Psoas muscle (tissue), 7 donors: ENCODE measurements at regions not wholly inside any gene's neighbourhood (a gene's known extent, or its start where the extent isn't known, plus 50 kb on each side); places are given as distances from the start of the nearest gene placed in this dataset.

Experiments used
- ATAC-seq, 4 donors: fragments of 200-7000 bp; cut with Tn5 transposase; one replicate each; pipeline ENCODE4 v1.9.1; 2020; ENCODE audit warnings: moderate library complexity in 3 of 4, mild to moderate bottlenecking in 2 of 4
- DNase-seq, 2 donors: peaks; one replicate each; pipeline ENCODE4 v3.0.0-alpha.2; 2020
- H3K27ac ChIP-seq: fragments of 200-600 bp; one replicate; pipeline ENCODE4 v1.8.0; 2022
- H3K27me3 ChIP-seq, 3 donors: fragments of 200-600 bp in 1 of 3; one replicate each; pipeline versions ENCODE4 v1.6.1 to v1.8.0; 2013 to 2022; ENCODE audit warnings: low read length in 2 of 3, mild to moderate bottlenecking in 2 of 3, moderate library complexity in 1 of 3; ENCODE audit not compliant: insufficient read depth in 3 of 3
- H3K36me3 ChIP-seq, 2 donors: fragments of 200-600 bp in 1 of 2; one replicate each; pipeline versions ENCODE4 v1.6.1 to v1.8.0; 2013 to 2022; ENCODE audit warnings: low read depth in 1 of 2, mild to moderate bottlenecking in 1 of 2, moderate library complexity in 1 of 2; ENCODE audit not compliant: insufficient read depth in 1 of 2
- H3K4me1 ChIP-seq: fragments of 200-600 bp; one replicate; pipeline ENCODE4 v1.8.0; 2022
- H3K4me3 ChIP-seq: fragments of 200-600 bp; one replicate; pipeline ENCODE4 v1.8.0; 2022; ENCODE audit warnings: mild to moderate bottlenecking
- H3K9me3 ChIP-seq: fragments of 200-600 bp; one replicate; pipeline ENCODE4 v1.8.0; 2022
- CTCF ChIP-seq: fragments of 200-600 bp; IDR thresholded peaks from one replicate; pipeline ENCODE4 v1.8.0; 2022; ENCODE audit warnings: antibody characterized with exemption
- WGBS, 3 donors: extraction: QIAGEN DNeasy Blood & Tissue Kit; methylation state at CpG; one replicate each; pipeline versions ENCODE4 v1.1.6 to v1.1.7; 2013; 5-methylcytosine and 5-hydroxymethylcytosine counted together
- intact Hi-C, 2 donors: fragments of 100-400 bp; cut with DNase I; formaldehyde crosslinking; loops; one replicate each; pipeline versions ENCODE4 v1.11.0 to v1.14.2; 2022
- donor health status: healthy with polysubstance abuse.
- donor health status: DM: no; HTN: no; CAD: no; lungs with moderate emphysema.
- donor health status: Bipolar disorder and iron deficiency.
- donor health status: healthy.
- donor health status: DM: yes; HTN: yes; CAD: no.
- donor health status: DM: no; HTN: no; CAD: no.
- donor health status: DM: yes; HTN: yes; CAD: no.

GRCh38 chr12:92362126-92362525, 216.5 kb upstream of the BTG1 start:
- Histone ChIP-seq H3K4me3 (no peak overlapping the region), H3K4me1 (no peaks in the 10 kb centered on the region), H3K27me3 (no peaks in the 10 kb centered on the region), H3K36me3 (no peaks in the 10 kb centered on the region), H3K9me3 (no peaks in the 10 kb centered on the region), H3K27ac (no peak overlapping the region)
- TF ChIP-seq CTCF = no peak
- intact Hi-C loops = no loop called here
- ATAC-seq (no peak), DNase-seq (no peak)
- 41 to 42% (median 41%) methylated on average over 6 of the region's 6 CpGs for WGBS, 3 donors

- Histone ChIP-seq H3K36me3 (no peaks in the 10 kb centered on the region), H3K27me3 (no peaks in the 10 kb centered on the region), H3K27ac (no peak overlapping the region), H3K9me3 (no peaks in the 10 kb centered on the region), H3K4me1 (no peaks in the 10 kb centered on the region), H3K4me3 (no peak overlapping the region)
- DNase-seq (no peak), ATAC-seq (no peak)
- TF ChIP-seq CTCF = no peak
- WGBS, 3 donors = 90 to 95% (median 92%) methylated on average over 2 of the region's 2 CpGs
- intact Hi-C loops = no loop called here
Measured at GRCh38 chr12:92360543-92360942, 214.9 kb upstream of the BTG1 start.

GRCh38 chr12:92359581-92360209, 214.0 kb upstream of the BTG1 start:
- H3K27ac ChIP-seq = no peak overlapping the region
- H3K36me3 ChIP-seq = no peaks in the 10 kb centered on the region
- WGBS, 3 donors = 90 to 95% (median 94%) methylated on average over 2 of the region's 2 CpGs
- intact Hi-C loops = no loop called here
- H3K4me1 ChIP-seq = no peaks in the 10 kb centered on the region
- no peak for ATAC-seq
- DNase-seq = no peak
- H3K9me3 ChIP-seq = no peaks in the 10 kb centered on the region
- no peak for TF ChIP-seq CTCF
- no peak overlapping the region for H3K4me3 ChIP-seq
- H3K27me3 ChIP-seq = no peaks in the 10 kb centered on the region

- no peak for ATAC-seq
- 92 to 95% (median 93%) methylated on average over 5 of the region's 5 CpGs for WGBS, 3 donors
- no peak for DNase-seq
- Histone ChIP-seq H3K9me3 (no peaks in the 10 kb centered on the region), H3K4me1 (no peaks in the 10 kb centered on the region), H3K4me3 (no peak overlapping the region), H3K27ac (no peak overlapping the region), H3K36me3 (no peaks in the 10 kb centered on the region), H3K27me3 (no peaks in the 10 kb centered on the region)
- TF ChIP-seq CTCF = no peak
- intact Hi-C loops = no loop called here
Measured at GRCh38 chr12:92357584-92358261, 212.1 kb upstream of the BTG1 start.

GRCh38 chr12:92356425-92356824, 210.8 kb upstream of the BTG1 start:
- no peak for TF ChIP-seq CTCF
- no peak for ATAC-seq
- Histone ChIP-seq H3K36me3 (no peaks in the 10 kb centered on the region), H3K4me1 (no peaks in the 10 kb centered on the region), H3K27me3 (no peaks in the 10 kb centered on the region), H3K9me3 (no peaks in the 10 kb centered on the region), H3K27ac (no peak overlapping the region), H3K4me3 (no peak overlapping the region)
- 59 to 69% (median 65%) methylated on average over 2 of the region's 2 CpGs for WGBS, 3 donors
- intact Hi-C loops = no loop called here
- DNase-seq = no peak
